ENCODE measurements at regions not wholly inside any gene's neighbourhood (a gene's known extent, or its start where the extent isn't known, plus 50 kb on each side); places are given as distances from the start of the nearest gene placed in this dataset.

DNA sequence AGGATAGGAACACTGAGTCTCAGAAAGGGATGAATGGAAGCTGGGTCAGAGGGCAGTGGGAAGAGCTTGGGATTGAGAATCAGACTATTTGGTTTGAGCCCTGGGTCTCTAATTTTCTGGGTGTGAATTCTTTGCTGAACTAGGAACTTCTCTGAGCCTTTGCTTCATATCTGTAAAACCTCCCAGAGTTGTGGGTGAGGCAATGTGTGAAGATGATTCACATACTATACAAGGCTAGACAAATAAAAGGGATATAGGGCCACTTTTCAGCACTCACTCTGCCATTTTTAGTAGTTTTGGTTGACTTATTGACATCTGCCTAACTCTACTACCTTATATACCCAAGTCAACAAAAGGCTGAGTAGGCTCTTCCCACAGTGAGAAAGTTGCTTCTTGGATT lies 77.7 kb upstream of the JUN start:
- DNase-seq (ENCODE audit: low read depth in 1 of 2, low spot score in 2 of 2) = no peak
- H3K23me2 ChIP-seq (ENCODE audit: low read depth, low read length) = no peaks in the 10 kb centered on the region; the same call in 1 of the 2 replicates
- H2AK5ac ChIP-seq (ENCODE audit: low read depth, low read length) = no peak overlapping the region
- H2BK20ac ChIP-seq (ENCODE audit: low read length) = no peak overlapping the region
- no peak overlapping the region for H2AFZ ChIP-seq (ENCODE audit: low read length)
- ChIA-PET POLR2A (ENCODE audit: partially characterized antibody) (no interaction called here), CTCF (ENCODE audit: partially characterized antibody) (interaction anchor here (1.3 to 1.5 kb wide), 3 partner anchors 11 to 32 kb away, joined by 3 to 6 read pairs (median 3); no protein-coding TSS in a partner anchor)
- no peak overlapping the region for H3K27ac ChIP-seq (ENCODE audit: low read depth, low read length)
- H3K4me3 ChIP-seq (ENCODE audit: extremely low read depth in 1 of 4, insufficient read depth in 2 of 4, low read depth in 3 of 4, low read length in 4 of 4) = no peak overlapping the region
- no peak overlapping the region for H3K9ac ChIP-seq (replicated peaks in 1 of 4; ENCODE audit: extremely low read depth in 1 of 4, low read depth in 3 of 4, low read length in 3 of 4)
- no peaks in the 10 kb centered on the region for H3K79me1 ChIP-seq (ENCODE audit: low read depth, low read length)
- H3K4ac ChIP-seq (replicated peaks; ENCODE audit: insufficient read length, low read depth, low read length) = no peak overlapping the region
- H4K20me1 ChIP-seq (replicated peaks in 1 of 2; ENCODE audit: control insufficient read depth in 1 of 2, insufficient read depth in 2 of 2, low read length in 2 of 2) = no peaks in the 10 kb centered on the region
- no peaks in the 10 kb centered on the region for H3K9me3 ChIP-seq (ENCODE audit: insufficient read depth in 2 of 2, low read depth in 1 of 2, low read length in 1 of 2)
- no peak overlapping the region for H2BK15ac ChIP-seq (ENCODE audit: low read length)
- H3K4me2 ChIP-seq (ENCODE audit: insufficient read depth in 1 of 2, low read depth in 2 of 2, low read length in 2 of 2) = no peak overlapping the region
- no peak overlapping the region for H3K18ac ChIP-seq (ENCODE audit: extremely low read depth, low read length)
- H3K23ac ChIP-seq (ENCODE audit: insufficient read length) = no peak overlapping the region
- H2BK5ac ChIP-seq (ENCODE audit: low read depth, low read length) = no peak overlapping the region
- peaks cover 0 to 2% (median 0%) of the 10 kb centered on the region in 4 experiments; a peak in 1 of 7 replicates for H3K27me3 ChIP-seq (replicated peaks in 1 of 4; ENCODE audit: control insufficient read depth in 3 of 4, extremely low read depth in 1 of 4, insufficient read depth in 3 of 4, low read length in 3 of 4)
- peaks cover 0 to 10% (median 5%) of the 10 kb centered on the region in 4 experiments; a peak in 3 of 7 replicates for H3K4me1 ChIP-seq (replicated peaks in 1 of 4; ENCODE audit: control insufficient read depth in 3 of 4, insufficient read depth in 4 of 4, low read length in 3 of 4)
- no peak for TF ChIP-seq SP1 (IDR thresholded peaks at IDR 0.05; ENCODE audit: low read depth, low read length)
- no peak for TF ChIP-seq KDM4A (IDR thresholded peaks at IDR 0.05; ENCODE audit: low read depth, low read length, severe bottlenecking)
- TF ChIP-seq CHD1 (IDR thresholded peaks at IDR 0.05; ENCODE audit: low read depth, low read length) = no peak
- no peak for TF ChIP-seq HDAC6 (IDR thresholded peaks at IDR 0.05; ENCODE audit: low read depth, low read length)
- TF ChIP-seq CBX5 (IDR thresholded peaks at IDR 0.05; ENCODE audit: low read depth, low read length) = no peak
- no peak for TF ChIP-seq SRF (IDR thresholded peaks at IDR 0.05; ENCODE audit: low read depth, low read length)
- no peak for TF ChIP-seq SIX5 (IDR thresholded peaks at IDR 0.05; ENCODE audit: low read depth, low read length)
- TF ChIP-seq MAFK (IDR thresholded peaks at IDR 0.05; ENCODE audit: low read depth, low read length) = no peak
- TF ChIP-seq PHF8 (conservative IDR thresholded peaks at IDR 0.05; ENCODE audit: low read depth, low read length) = no peak
- TF ChIP-seq JUND (IDR thresholded peaks at IDR 0.05; ENCODE audit: low read length) = no peak
- TF ChIP-seq, protein P1, sequence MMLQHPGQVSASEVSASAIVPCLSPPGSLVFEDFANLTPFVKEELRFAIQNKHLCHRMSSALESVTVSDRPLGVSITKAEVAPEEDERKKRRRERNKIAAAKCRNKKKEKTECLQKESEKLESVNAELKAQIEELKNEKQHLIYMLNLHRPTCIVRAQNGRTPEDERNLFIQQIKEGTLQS (IDR thresholded peaks at IDR 0.05; ENCODE audit: insufficient read depth, low read depth, low read length) = no peak
- no peak overlapping the region for H4K8ac ChIP-seq (ENCODE audit: extremely low read depth, insufficient read depth, low read length)
- no peaks in the 10 kb centered on the region for H3K79me2 ChIP-seq (ENCODE audit: control insufficient read depth in 1 of 2, insufficient read depth in 2 of 2, low read length in 2 of 2)
- no peak overlapping the region for H2BK12ac ChIP-seq (ENCODE audit: low read depth, low read length)
- H3K56ac ChIP-seq (replicated peaks; ENCODE audit: insufficient read length, low read depth, low read length) = no peak overlapping the region
- FAIRE-seq = no peak
- no peaks in the 10 kb centered on the region for H3K36me3 ChIP-seq (ENCODE audit: control insufficient read depth in 2 of 4, insufficient read depth in 4 of 4, low read length in 3 of 4)
- no peak overlapping the region for H2BK120ac ChIP-seq (replicated peaks; ENCODE audit: low read depth, low read length)
- no peak overlapping the region for H4K91ac ChIP-seq (replicated peaks; ENCODE audit: insufficient read length, low read length)
- H4K5ac ChIP-seq (ENCODE audit: insufficient read length, low read depth, low read length) = no peak overlapping the region
- no peak overlapping the region for H3K14ac ChIP-seq (ENCODE audit: insufficient read length)

All from H1 (cell line).